Activated naive CD8-positive, alpha-beta T cell (primary cell): ENCODE measurements at regions not wholly inside any gene's neighbourhood (a gene's known extent, or its start where the extent isn't known, plus 50 kb on each side); places are given as distances from the start of the nearest gene placed in this dataset.

Experiments
- H3K27ac Mint-ChIP-seq: one replicate; pipeline ENCODE4 v1.8.0; 2021; ENCODE audit warnings: mixed read lengths
- H3K27me3 Mint-ChIP-seq: one replicate; pipeline ENCODE4 v1.8.0; 2021; ENCODE audit warnings: mixed read lengths
- H3K36me3 Mint-ChIP-seq: one replicate; pipeline ENCODE4 v1.8.0; 2021; ENCODE audit warnings: mixed read lengths
- H3K4me1 Mint-ChIP-seq: one replicate; pipeline ENCODE4 v1.8.0; 2021; ENCODE audit warnings: low read depth, mixed read lengths
- H3K4me3 Mint-ChIP-seq: one replicate; pipeline ENCODE4 v1.8.0; 2021; ENCODE audit warnings: mild to moderate bottlenecking, mixed read lengths
- H3K9me3 Mint-ChIP-seq: one replicate; pipeline ENCODE4 v1.8.0; 2021; ENCODE audit warnings: low read depth, mixed read lengths

DNA sequence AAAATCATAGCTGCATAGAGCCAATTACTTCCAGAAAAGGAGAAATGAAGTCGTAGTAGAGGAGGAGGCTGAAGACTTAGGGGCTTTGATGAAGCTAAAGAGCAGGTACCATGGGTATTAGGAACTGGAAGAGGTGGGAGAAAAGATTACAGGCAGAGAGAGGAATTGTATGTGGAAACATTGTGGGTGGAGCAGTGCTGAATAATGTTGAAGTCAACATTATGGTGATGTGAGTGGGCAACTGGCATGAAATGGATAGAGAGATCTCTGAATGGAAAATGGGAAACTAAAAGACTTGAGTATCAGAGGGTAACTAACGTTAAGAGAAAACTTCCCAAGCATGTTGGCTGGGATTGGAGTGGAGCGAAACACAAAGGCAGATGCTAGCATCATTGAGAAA, 92.5 kb downstream of the AREG start:
- no peaks in the 10 kb centered on the region for H3K4me1 Mint-ChIP-seq
- no peak overlapping the region for H3K4me3 Mint-ChIP-seq
- no peaks in the 10 kb centered on the region for H3K9me3 Mint-ChIP-seq
- no peaks in the 10 kb centered on the region for H3K36me3 Mint-ChIP-seq
- H3K27me3 Mint-ChIP-seq: peaks cover 5% of the 10 kb centered on the region
- H3K27ac Mint-ChIP-seq: no peak overlapping the region

DNA sequence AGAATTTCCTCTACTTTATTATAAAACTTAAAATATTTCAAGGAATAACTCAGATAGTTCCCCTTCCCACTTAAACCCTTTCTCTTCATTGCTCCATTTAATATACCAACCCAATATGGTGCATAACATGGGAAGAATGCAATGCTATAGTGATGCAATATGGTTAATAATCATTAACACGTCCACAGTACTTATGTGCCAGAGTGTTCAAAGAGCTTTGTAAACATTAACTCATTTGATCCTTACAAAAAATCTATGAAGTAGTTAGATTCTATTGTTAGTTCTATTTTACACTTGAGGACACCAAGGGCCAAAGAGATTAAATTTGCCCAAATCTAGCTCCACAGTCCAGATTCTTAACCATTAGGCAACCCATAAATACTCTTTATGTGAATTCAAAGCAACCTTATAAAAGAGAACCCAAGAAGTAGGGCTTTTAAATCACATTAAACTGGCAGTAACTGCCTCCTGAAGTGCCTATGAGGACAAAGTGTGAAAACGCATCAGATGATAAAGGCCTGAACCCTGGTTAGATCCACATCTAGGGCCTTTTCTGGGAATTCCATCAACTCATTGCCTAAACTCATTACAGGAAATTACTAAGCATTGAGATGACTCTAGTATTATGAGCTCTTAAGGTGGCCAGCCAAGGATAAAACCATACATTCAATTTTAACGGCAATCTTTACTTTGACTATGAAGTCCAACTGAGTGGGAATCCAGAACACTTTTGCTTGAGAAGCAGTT, 94.3 kb downstream of the AREG start:
- H3K9me3 Mint-ChIP-seq: no peaks in the 10 kb centered on the region
- no peaks in the 10 kb centered on the region for H3K36me3 Mint-ChIP-seq
- no peak overlapping the region for H3K4me3 Mint-ChIP-seq
- peaks cover 4% of the 10 kb centered on the region for H3K27me3 Mint-ChIP-seq
- no peak overlapping the region for H3K27ac Mint-ChIP-seq
- H3K4me1 Mint-ChIP-seq: peaks cover 5% of the 10 kb centered on the region

DNA sequence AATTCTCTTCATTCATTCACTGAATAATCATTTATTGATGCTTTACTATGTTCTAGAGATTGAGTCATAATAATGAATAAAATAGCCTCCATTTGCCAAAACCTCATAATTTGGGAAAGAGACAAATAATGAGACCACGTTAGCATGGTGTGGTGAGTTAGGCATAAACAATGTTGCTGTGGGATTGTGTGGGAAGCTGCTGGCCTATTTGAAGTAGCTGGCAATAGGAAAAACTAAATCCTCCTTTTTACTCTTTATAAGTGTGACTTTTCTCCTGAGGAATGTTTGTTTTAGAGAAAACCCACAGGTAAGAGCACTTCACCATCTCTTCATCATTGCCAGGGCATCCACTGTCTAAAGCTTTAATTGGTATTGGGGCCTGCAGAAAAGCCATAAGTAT, 95.3 kb downstream of the AREG start:
- Mint-ChIP-seq H3K9me3 (no peaks in the 10 kb centered on the region), H3K27me3 (peaks cover 4% of the 10 kb centered on the region), H3K36me3 (no peaks in the 10 kb centered on the region), H3K4me1 (peaks cover 5% of the 10 kb centered on the region), H3K4me3 (no peak overlapping the region), H3K27ac (no peak overlapping the region)

DNA sequence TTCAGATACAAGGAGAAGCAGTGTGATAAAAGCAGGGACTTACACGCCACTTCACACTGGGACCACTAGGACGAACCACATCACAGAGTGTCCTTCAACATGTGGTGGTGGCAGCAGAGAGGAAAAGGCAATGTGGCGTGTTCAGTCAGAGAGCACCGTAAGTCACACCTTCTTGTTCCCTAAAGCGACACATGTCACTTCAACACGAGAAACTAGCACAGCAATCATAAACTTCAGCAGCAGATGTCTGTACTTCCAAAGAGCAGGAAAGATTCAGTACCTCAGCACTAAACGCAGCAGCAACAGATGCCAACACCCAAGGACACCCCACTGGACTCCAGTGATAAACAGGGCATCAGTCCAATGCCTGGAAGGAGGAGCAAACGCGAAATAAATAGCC, 96.7 kb downstream of the AREG start:
- Mint-ChIP-seq H3K4me1 (peaks cover 5% of the 10 kb centered on the region), H3K4me3 (no peak overlapping the region), H3K27ac (no peak overlapping the region)

DNA sequence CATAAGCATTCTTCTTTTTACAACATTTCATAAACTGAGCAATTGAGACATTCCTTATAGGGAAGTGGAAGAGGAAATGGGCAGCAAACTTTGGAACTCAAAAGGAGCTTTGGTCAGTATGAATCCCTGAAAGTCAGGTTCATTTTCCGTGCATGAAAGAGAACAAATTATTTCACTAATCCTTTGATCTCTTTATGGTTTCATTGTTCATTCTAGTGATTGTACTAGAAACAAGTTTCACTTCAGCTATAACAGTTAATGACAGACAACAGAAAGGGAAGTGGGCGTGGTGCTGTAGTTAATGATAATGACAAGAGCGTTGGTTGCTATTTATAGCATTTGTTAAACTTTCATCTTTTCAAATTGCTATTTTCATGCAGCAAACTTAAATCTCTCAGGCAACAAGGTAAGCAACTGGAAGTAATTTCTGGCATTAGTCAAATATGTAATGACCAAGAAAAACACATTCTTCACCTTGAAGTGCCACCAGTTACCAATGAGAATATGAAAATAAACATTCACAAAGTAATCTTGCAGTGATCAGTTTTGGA, 98.4 kb downstream of the AREG start:
- Mint-ChIP-seq H3K36me3 (no peaks in the 10 kb centered on the region), H3K27ac (no peak overlapping the region), H3K4me3 (no peak overlapping the region), H3K4me1 (peaks cover 5% of the 10 kb centered on the region), H3K9me3 (no peaks in the 10 kb centered on the region), H3K27me3 (peaks cover 2% of the 10 kb centered on the region)

More for the DNA sequence above, 96.7 kb downstream of the AREG start:
- H3K9me3 Mint-ChIP-seq: no peaks in the 10 kb centered on the region
- peaks cover 4% of the 10 kb centered on the region for H3K27me3 Mint-ChIP-seq
- H3K36me3 Mint-ChIP-seq: no peaks in the 10 kb centered on the region

GRCh38 chr4:74543983-74544382, 99.0 kb downstream of the AREG start:
- Mint-ChIP-seq H3K4me3 (no peak overlapping the region), H3K4me1 (peaks cover 5% of the 10 kb centered on the region), H3K36me3 (no peaks in the 10 kb centered on the region), H3K27me3 (peaks cover 2% of the 10 kb centered on the region), H3K27ac (no peak overlapping the region), H3K9me3 (no peaks in the 10 kb centered on the region)

- Mint-ChIP-seq H3K36me3 (no peaks in the 10 kb centered on the region), H3K4me3 (no peak overlapping the region), H3K27me3 (no peaks in the 10 kb centered on the region), H3K9me3 (no peaks in the 10 kb centered on the region), H3K27ac (no peak overlapping the region), H3K4me1 (peaks cover 5% of the 10 kb centered on the region)
Measured at GRCh38 chr4:74544655-74545361, 99.9 kb downstream of the AREG start.

DNA sequence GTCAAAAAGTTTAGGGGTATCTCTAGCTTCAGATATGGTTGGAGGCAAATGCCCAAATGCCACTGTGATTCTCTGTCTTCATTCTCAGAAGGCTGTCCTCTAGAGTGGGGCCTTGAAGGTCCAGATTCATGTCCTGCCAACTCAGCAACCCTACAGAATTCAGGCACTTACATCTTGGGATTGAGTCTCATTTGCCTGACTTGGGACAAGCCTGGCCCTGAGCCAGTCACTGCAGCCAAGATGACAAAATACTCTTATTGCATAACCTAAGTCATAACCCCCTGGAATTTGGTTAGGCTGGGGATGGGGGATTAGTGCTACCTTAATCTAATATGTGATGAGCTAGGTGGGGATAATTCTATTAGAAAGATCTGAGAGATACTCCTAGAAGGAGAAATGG, 100.5 kb downstream of the AREG start:
- Mint-ChIP-seq H3K4me3 (no peak overlapping the region), H3K27ac (no peak overlapping the region), H3K27me3 (no peaks in the 10 kb centered on the region), H3K4me1 (peaks cover 5% of the 10 kb centered on the region), H3K36me3 (no peaks in the 10 kb centered on the region), H3K9me3 (no peaks in the 10 kb centered on the region)

GRCh38 chr4:74546057-74546456, 101.1 kb downstream of the AREG start:
- H3K27me3 Mint-ChIP-seq: no peaks in the 10 kb centered on the region
- H3K27ac Mint-ChIP-seq: no peak overlapping the region
- no peaks in the 10 kb centered on the region for H3K36me3 Mint-ChIP-seq
- peaks cover 5% of the 10 kb centered on the region for H3K4me1 Mint-ChIP-seq
- no peaks in the 10 kb centered on the region for H3K9me3 Mint-ChIP-seq
- no peak overlapping the region for H3K4me3 Mint-ChIP-seq

- peaks cover 5% of the 10 kb centered on the region for H3K4me1 Mint-ChIP-seq
- no peaks in the 10 kb centered on the region for H3K36me3 Mint-ChIP-seq
- no peak overlapping the region for H3K4me3 Mint-ChIP-seq
- no peaks in the 10 kb centered on the region for H3K27me3 Mint-ChIP-seq
- H3K9me3 Mint-ChIP-seq: no peaks in the 10 kb centered on the region
- no peak overlapping the region for H3K27ac Mint-ChIP-seq
Measured at GRCh38 chr4:74547042-74547441, 102.1 kb downstream of the AREG start.

DNA sequence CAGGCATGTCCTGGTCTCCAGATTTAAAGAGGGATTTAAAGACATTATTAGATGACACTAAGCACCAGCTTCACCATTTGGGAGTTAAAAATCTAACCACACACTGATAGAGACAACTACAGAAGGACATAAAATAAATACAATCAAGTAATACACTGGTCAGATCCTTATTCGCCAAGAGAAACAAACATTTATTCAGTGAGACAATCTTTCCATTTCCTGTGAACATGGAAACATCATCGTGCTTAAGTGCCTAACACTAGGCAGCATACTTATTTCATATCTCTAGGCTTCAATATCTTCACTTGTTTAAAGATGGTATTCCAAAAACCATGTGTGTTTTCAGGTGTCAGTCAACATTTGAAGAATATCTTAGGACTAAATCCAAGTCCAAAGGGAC, 103.6 kb downstream of the AREG start:
- H3K4me3 Mint-ChIP-seq: no peak overlapping the region
- no peaks in the 10 kb centered on the region for H3K9me3 Mint-ChIP-seq
- no peaks in the 10 kb centered on the region for H3K27me3 Mint-ChIP-seq
- no peaks in the 10 kb centered on the region for H3K36me3 Mint-ChIP-seq
- H3K4me1 Mint-ChIP-seq: no peaks in the 10 kb centered on the region
- no peak overlapping the region for H3K27ac Mint-ChIP-seq

- Mint-ChIP-seq H3K27me3 (no peaks in the 10 kb centered on the region), H3K4me1 (no peaks in the 10 kb centered on the region), H3K36me3 (no peaks in the 10 kb centered on the region), H3K9me3 (no peaks in the 10 kb centered on the region), H3K27ac (no peak overlapping the region), H3K4me3 (no peak overlapping the region)
Measured at GRCh38 chr4:74549936-74550335, 105.0 kb downstream of the AREG start.

DNA sequence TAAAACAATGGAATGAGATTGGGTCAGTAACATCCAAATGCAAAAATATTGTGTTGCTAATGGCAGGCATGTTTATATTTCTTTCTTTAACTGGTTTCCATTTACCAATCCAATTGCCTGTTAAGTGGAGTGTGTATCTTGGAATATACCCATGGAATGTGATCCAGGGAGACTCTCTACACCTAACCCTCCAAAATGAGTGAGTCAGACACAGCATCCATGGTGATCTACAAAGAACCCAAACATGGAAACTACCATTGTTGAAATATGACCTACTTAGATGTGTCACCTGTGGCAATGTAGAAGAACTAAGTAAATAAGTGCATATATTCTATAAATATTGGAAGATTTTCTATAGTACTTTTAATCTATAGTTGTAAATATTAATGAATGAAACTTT, 110.3 kb downstream of the AREG start:
- no peak overlapping the region for H3K27ac Mint-ChIP-seq
- no peaks in the 10 kb centered on the region for H3K27me3 Mint-ChIP-seq
- no peak overlapping the region for H3K4me3 Mint-ChIP-seq
- H3K36me3 Mint-ChIP-seq: no peaks in the 10 kb centered on the region
- peaks cover 5% of the 10 kb centered on the region for H3K9me3 Mint-ChIP-seq
- H3K4me1 Mint-ChIP-seq: no peaks in the 10 kb centered on the region

DNA sequence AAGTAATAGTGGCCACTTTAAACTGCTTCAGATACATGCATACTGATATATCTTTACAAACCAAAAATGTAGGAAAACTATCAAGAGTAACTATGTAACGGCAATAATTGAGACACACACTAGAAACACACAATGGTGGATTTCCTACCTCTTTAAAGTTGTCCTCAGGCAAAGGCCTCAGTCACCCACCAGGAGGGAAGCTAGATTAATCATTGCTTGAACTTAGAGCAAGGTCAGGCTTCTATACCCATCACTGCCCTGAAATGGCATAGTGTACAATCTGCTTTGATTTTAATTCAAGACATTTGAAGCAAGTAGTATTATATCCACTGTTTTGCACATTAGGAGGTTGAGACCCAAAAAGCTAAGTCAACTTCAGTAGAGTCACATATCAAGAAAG, 110.9 kb downstream of the AREG start:
- H3K4me3 Mint-ChIP-seq: no peak overlapping the region
- H3K9me3 Mint-ChIP-seq: peaks cover 5% of the 10 kb centered on the region
- no peaks in the 10 kb centered on the region for H3K4me1 Mint-ChIP-seq
- H3K36me3 Mint-ChIP-seq: no peaks in the 10 kb centered on the region
- H3K27me3 Mint-ChIP-seq: no peaks in the 10 kb centered on the region
- H3K27ac Mint-ChIP-seq: no peak overlapping the region

GRCh38 chr4:74559853-74560252, 114.9 kb downstream of the AREG start:
- peaks cover 2% of the 10 kb centered on the region for H3K27me3 Mint-ChIP-seq

More at GRCh38 chr4:74559853-74560252, 114.9 kb downstream of the AREG start:
- no peak overlapping the region for H3K27ac Mint-ChIP-seq
- H3K4me3 Mint-ChIP-seq: no peak overlapping the region
- H3K4me1 Mint-ChIP-seq: no peaks in the 10 kb centered on the region
- H3K9me3 Mint-ChIP-seq: peaks cover 5% of the 10 kb centered on the region
- no peaks in the 10 kb centered on the region for H3K36me3 Mint-ChIP-seq
